Body of pancreas (tissue), 4 donors: ENCODE measurements at regions not wholly inside any gene's neighbourhood (a gene's known extent, or its start where the extent isn't known, plus 50 kb on each side); places are given as distances from the start of the nearest gene placed in this dataset.

Experiments used
- CTCF ChIP-seq, 7 experiments: fragments of 450-650 bp in 4 of 7; fragments of 200-600 bp in 3 of 7; sonication (generic) in 3 of 7; IDR thresholded peaks; one replicate each; pipeline ENCODE4 v1.5.1; 2016 to 2019; ENCODE audit warnings: antibody characterized with exemption in 7 of 7
- POLR2A ChIP-seq, 3 donors: fragments of 450-650 bp; IDR thresholded peaks; one replicate each; pipeline ENCODE4 v1.6.1; 2016; ENCODE audit warnings: antibody characterized with exemption in 3 of 3, mild to moderate bottlenecking in 2 of 3

GRCh38 chr13:52934258-52934657, 85.8 kb upstream of the PCDH8 start:
- TF ChIP-seq POLR2A (IDR thresholded peaks at IDR 0.05) (no peak), CTCF (IDR thresholded peaks at IDR 0.05) (no peak)
